GM23248 (cell line): ENCODE measurements at regions not wholly inside any gene's neighbourhood (a gene's known extent, or its start where the extent isn't known, plus 50 kb on each side); places are given as distances from the start of the nearest gene placed in this dataset.

Experiments used
- EZH2 ChIP-seq: fragments of 200-600 bp; sonication (generic); IDR thresholded peaks from 2 replicates; pipeline ENCODE4 v1.6.1; 2018; ENCODE audit warnings: antibody characterized with exemption, mild to moderate bottlenecking; ENCODE audit not compliant: insufficient read depth, poor library complexity, severe bottlenecking
- EZH2phosphoT487 ChIP-seq: fragments of 200-600 bp; sonication (generic); IDR thresholded peaks from 2 replicates; pipeline ENCODE4 v1.6.1; 2018; ENCODE audit warnings: antibody characterized with exemption, moderate library complexity, mild to moderate bottlenecking, low read depth; ENCODE audit not compliant: insufficient read depth

GRCh38 chr10:43980313-43980712 lies 331.6 kb upstream of the ZNF32 start:
- TF ChIP-seq EZH2 (no peak), EZH2phosphoT487 (no peak)
